ENCODE measurements at regions not wholly inside any gene's neighbourhood (a gene's known extent, or its start where the extent isn't known, plus 50 kb on each side); places are given as distances from the start of the nearest gene placed in this dataset.

DNA sequence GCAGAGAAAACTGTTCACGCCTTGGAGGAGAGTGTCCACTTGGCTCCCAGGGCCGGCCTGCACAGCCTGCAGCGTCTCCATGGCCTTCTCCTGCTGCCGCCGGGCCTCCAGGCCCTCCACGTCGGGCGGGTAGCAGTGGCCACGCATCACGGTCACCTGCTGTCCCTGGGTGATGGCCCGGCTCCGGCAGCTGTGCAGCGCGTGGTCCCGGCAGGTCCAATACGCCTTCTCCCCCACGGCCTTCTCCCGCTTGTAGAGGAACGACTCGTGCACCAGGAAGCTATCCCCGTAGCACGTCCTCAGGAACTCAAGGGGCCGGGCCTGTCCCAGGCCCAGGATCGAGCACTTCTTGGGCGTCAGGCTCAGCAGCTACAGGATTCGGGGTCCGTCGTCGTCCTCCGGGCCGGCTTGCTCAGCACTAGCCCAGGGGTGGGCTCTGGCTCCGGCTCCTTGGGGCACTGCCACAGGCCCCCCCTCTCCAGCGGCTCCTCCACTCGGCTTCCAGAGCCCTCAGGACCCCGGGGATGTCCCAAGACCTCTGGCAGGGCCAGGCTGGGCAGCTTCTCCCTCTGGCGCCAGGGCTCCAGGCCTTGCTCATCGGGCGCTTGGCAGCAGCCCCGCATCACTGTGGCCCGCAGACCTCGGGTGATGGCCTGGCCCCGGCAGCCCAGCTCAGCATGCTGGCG is 83.6 kb upstream of the FXR1 start:
- Histone ChIP-seq H2AFZ (replicated peaks; ENCODE audit: low read length, poor library complexity) (no peak overlapping the region), H2AK5ac (ENCODE audit: low read depth, low read length) (no peak overlapping the region), H3K56ac (ENCODE audit: extremely low read depth, insufficient read depth, low read length) (no peak overlapping the region), H4K91ac (ENCODE audit: insufficient read depth, low read depth, low read length) (no peak overlapping the region), H2BK120ac (ENCODE audit: low read depth, low read length) (no peak overlapping the region), H2BK20ac (ENCODE audit: low read depth, low read length) (no peak overlapping the region), H3K4me1 (ENCODE audit: control insufficient read depth, insufficient read depth, low read length) (no peaks in the 10 kb centered on the region), H3K14ac (replicated peaks; ENCODE audit: low read depth, low read length) (no peak overlapping the region), H3K9me1 (ENCODE audit: insufficient read depth, low read length) (no peaks in the 10 kb centered on the region), H3K9me3 (ENCODE audit: control insufficient read depth, insufficient read depth, low read length) (peaks cover 14% of the 10 kb centered on the region), H3K18ac (ENCODE audit: low read depth, low read length) (no peak overlapping the region), H2BK15ac (ENCODE audit: low read depth, low read length) (no peak overlapping the region), H3K4me2 (ENCODE audit: low read depth, low read length) (no peak overlapping the region), H3K4ac (ENCODE audit: low read depth, low read length) (no peak overlapping the region), H3K4me3 (ENCODE audit: insufficient read depth, low read depth, low read length) (no peak overlapping the region), H3K27me3 (ENCODE audit: control insufficient read depth, insufficient read depth, low read length) (no peaks in the 10 kb centered on the region), H3K27ac (ENCODE audit: insufficient read depth, low read length) (no peak overlapping the region), H3K36me3 (ENCODE audit: control insufficient read depth, insufficient read depth, low read length) (no peaks in the 10 kb centered on the region), H2AK9ac (replicated peaks; ENCODE audit: low read depth, low read length, poor library complexity) (no peak overlapping the region), H4K20me1 (ENCODE audit: insufficient read depth, low read length) (no peaks in the 10 kb centered on the region), H4K5ac (ENCODE audit: low read depth, low read length) (no peak overlapping the region), H2BK5ac (ENCODE audit: low read depth, low read length, poor library complexity, severe bottlenecking) (no peak overlapping the region), H3K23ac (ENCODE audit: low read depth, low read length) (no peak overlapping the region), H4K8ac (ENCODE audit: low read depth in 2 of 2, low read length in 2 of 2) (no peak overlapping the region), H3K79me1 (ENCODE audit: low read depth in 1 of 2, low read length in 2 of 2) (no peaks in the 10 kb centered on the region), H3K9ac (ENCODE audit: low read depth, low read length) (no peak overlapping the region)
- ChIA-PET CTCF (no interaction called here), POLR2A (ENCODE audit: unreplicated experiment) (no interaction called here)
- intact Hi-C loops (cut with micrococcal nuclease), result no loop called here
- dilution Hi-C loops (cut with HindIII; ENCODE audit: low sequenced_read_pairs, unreplicated experiment), result no loop called here
- DNase-seq (no peak), ATAC-seq (ENCODE audit: low read depth) (no peak)
- TF ChIP-seq MAFK (IDR thresholded peaks at IDR 0.05; ENCODE audit: low read depth, low read length), result no peak
- no peak for TF ChIP-seq MXI1 (IDR thresholded peaks at IDR 0.05; ENCODE audit: borderline replicate concordance, low read depth, low read length)
- no peak for TF ChIP-seq NFE2L2 (IDR thresholded peaks at IDR 0.05; ENCODE audit: low read depth, low read length)
- TF ChIP-seq RAD21 (IDR thresholded peaks at IDR 0.05; ENCODE audit: low read length), result no peak
- TF ChIP-seq, protein P1, sequence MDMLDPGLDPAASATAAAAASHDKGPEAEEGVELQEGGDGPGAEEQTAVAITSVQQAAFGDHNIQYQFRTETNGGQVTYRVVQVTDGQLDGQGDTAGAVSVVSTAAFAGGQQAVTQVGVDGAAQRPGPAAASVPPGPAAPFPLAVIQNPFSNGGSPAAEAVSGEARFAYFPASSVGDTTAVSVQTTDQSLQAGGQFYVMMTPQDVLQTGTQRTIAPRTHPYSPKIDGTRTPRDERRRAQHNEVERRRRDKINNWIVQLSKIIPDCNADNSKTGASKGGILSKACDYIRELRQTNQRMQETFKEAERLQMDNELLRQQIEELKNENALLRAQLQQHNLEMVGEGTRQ (IDR thresholded peaks at IDR 0.05; ENCODE audit: low read depth, low read length), result no peak
- no peak for TF ChIP-seq MAZ (IDR thresholded peaks at IDR 0.05; ENCODE audit: borderline replicate concordance, low read depth, low read length)
- no peak for TF ChIP-seq RCOR1 (IDR thresholded peaks at IDR 0.05; ENCODE audit: insufficient replicate concordance, low read length)
- no peak for TF ChIP-seq BHLHE40 (IDR thresholded peaks at IDR 0.05; ENCODE audit: low read depth, low read length)
- no peak for TF ChIP-seq CHD1 (IDR thresholded peaks at IDR 0.05; ENCODE audit: low read depth, low read length)
- WGBS, 2 experiments (ENCODE audit: extremely low coverage in 2 of 2, insufficient read length in 1 of 2), result 88% methylated on average over 21 of the region's 43 CpGs; no CpG with 5 or more reads in 1 of the 2 experiments
- no TSS peak for BruUV-seq (replicated peaks)
- in situ Hi-C loops (cut with MboI; ENCODE audit: low sequenced_read_pairs), result no loop called here
